SKM-1 (cell line): ENCODE measurements at regions not wholly inside any gene's neighbourhood (a gene's known extent, or its start where the extent isn't known, plus 50 kb on each side); places are given as distances from the start of the nearest gene placed in this dataset.
A peak's percentile ranks its signal among the peaks of the same experiment; 100 is the strongest.

ENCODE experiments used
- DNase-seq: peaks from one replicate; lab custom pipeline; 2025; ENCODE audit not compliant: unreplicated experiment; lab: John Stamatoyannopoulos, UW

GRCh38 chr2:81940266-81940955, 1635.9 kb upstream of the LRRTM1 start:
- DNase-seq, result no peak

- no peak for DNase-seq
Observed at GRCh38 chr2:81937944-81938343, 1633.4 kb upstream of the LRRTM1 start.

GRCh38 chr2:81903534-81903933, 1599.0 kb upstream of the LRRTM1 start:
- no peak for DNase-seq

GRCh38 chr2:81901017-81901416, 1596.5 kb upstream of the LRRTM1 start:
- no peak for DNase-seq

GRCh38 chr2:81895620-81896250, 1591.2 kb upstream of the LRRTM1 start:
- DNase-seq, result no peak

- DNase-seq, result no peak
Observed at GRCh38 chr2:81894451-81894990, 1590.0 kb upstream of the LRRTM1 start.

DNA sequence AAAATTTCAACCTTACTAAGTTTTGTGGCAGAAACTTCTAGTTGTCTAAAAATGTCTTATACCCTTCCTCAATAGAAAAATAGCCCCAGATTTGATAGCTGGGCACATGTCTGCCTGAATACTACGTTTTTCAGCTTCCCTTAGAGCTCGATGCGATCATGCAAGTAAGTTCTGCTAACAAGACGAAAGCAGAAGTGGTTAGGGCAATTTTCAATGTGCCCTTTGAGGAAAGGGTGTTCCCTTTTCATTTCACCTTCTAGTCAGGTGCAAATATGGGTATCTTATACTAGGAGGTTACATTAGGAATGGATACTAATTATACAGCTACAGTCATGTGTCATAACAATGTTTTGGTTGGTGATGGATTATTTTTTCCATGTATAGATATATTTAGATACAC, 1572.1 kb upstream of the LRRTM1 start:
- peak; percentile 63 for DNase-seq

GRCh38 chr2:81872006-81872405, 1567.5 kb upstream of the LRRTM1 start:
- DNase-seq, result no peak

- DNase-seq, result no peak
Observed at GRCh38 chr2:81870119-81870518, 1565.6 kb upstream of the LRRTM1 start.

DNA sequence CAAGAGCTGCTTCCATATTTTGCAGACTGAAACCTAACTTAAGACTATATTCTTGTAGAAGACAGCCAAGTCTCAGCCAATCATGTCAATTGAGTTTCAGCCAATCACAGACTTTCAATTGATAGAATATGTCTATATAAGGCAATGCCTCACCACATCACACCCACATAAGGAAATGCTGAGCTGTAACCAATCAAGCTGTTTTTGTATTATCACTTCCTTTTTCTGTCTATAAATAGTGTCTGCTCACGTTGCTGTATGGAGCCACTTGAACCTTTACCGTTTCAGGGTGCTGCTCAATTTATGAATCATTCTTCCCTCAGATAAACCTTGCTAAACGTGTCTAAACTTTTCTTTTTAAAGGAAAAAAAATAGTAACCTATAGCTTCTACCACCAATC, 1554.4 kb upstream of the LRRTM1 start:
- DNase-seq, result no peak

- no peak for DNase-seq
Observed at GRCh38 chr2:81853341-81853740, 1548.8 kb upstream of the LRRTM1 start.

GRCh38 chr2:81852651-81853050, 1548.1 kb upstream of the LRRTM1 start:
- no peak for DNase-seq

GRCh38 chr2:81839780-81840179, 1535.2 kb upstream of the LRRTM1 start:
- DNase-seq, result no peak

DNA sequence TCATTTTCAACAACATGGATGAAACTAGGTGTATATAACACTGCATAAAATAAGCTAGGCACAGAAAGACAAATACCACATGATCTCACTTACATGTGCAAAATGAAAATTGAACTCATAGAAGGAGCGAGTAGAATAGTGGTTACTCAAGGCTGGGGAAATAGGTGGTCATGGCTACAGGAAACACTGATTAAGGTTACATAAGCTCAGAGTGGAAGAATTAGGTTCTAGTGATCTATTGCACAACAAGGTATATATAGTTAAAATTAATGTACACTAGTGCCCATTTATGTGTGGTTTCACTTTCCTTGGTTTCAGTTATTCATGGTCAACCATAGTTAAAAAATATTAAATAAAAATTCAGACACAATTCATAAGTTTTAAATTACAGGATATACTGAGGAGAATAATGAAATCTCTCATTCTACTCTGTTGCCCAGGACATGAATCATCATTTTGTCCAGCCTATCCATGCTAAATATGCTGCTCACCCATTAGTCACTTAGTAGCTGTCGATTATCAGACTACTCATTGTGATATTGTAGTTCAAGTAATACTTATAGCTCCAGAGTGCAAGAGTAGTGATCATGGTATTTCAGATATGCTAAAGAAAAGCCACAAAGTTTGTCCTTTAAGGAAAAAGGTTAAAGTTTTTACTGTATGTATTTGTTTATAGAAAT, 1530.9 kb upstream of the LRRTM1 start:
- DNase-seq, result peak; percentile 53

- DNase-seq, result no peak
Observed at GRCh38 chr2:81786811-81787210, 1482.3 kb upstream of the LRRTM1 start.

GRCh38 chr2:81767187-81767912, 1462.8 kb upstream of the LRRTM1 start:
- no peak for DNase-seq

GRCh38 chr2:81747481-81748070, 1443.0 kb upstream of the LRRTM1 start:
- DNase-seq, result no peak

GRCh38 chr2:81739966-81740365, 1435.4 kb upstream of the LRRTM1 start:
- no peak for DNase-seq

- no peak for DNase-seq
Observed at GRCh38 chr2:81734981-81735380, 1430.4 kb upstream of the LRRTM1 start.

DNA sequence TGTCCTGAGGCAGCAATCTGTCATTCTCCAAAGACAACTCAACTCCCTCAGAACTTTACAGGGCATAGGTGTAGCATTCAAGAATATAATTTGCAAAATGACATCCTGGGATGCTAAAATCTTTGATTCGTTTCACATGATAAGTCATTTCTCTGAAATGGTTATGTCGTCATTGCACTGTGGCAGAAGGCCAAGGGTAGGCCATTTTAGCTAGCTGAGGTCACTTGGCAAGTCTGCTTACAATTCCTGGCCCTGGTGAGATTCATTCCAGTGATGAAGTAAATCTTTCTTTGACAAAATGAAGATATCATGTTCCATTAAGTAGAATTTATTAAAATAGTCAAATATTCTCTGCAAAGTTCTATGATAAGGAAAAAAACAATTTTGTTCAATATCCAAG, 1410.3 kb upstream of the LRRTM1 start:
- DNase-seq, result no peak

- no peak for DNase-seq
Observed at GRCh38 chr2:81706856-81707255, 1402.3 kb upstream of the LRRTM1 start.
